Stomach smooth muscle (tissue), 2 donors: ENCODE measurements at regions not wholly inside any gene's neighbourhood (a gene's known extent, or its start where the extent isn't known, plus 50 kb on each side); places are given as distances from the start of the nearest gene placed in this dataset.
"Not testable (repeated sequence)": the region's sequence is repeated elsewhere in the genome, so short reads cannot be mapped to it uniquely, and the experiment has no call there.

Source experiments
- H3K27ac ChIP-seq: one replicate; pipeline ENCODE4 v1.7.0; 2013; ENCODE audit warnings: mild to moderate bottlenecking, low read length, inconsistent platforms
- H3K27me3 ChIP-seq, 2 donors: one replicate each; pipeline ENCODE4 v1.7.0; 2013; ENCODE audit warnings: low read length in 2 of 2; ENCODE audit not compliant: insufficient read depth in 2 of 2, control insufficient read depth in 1 of 2
- H3K36me3 ChIP-seq, 2 donors: one replicate each; pipeline ENCODE4 v1.7.0; 2013; ENCODE audit warnings: low read length in 2 of 2; ENCODE audit not compliant: control insufficient read depth in 2 of 2, insufficient read depth in 2 of 2
- H3K4me1 ChIP-seq: one replicate; pipeline ENCODE4 v1.7.0; 2013; ENCODE audit warnings: low read length; ENCODE audit not compliant: control insufficient read depth, insufficient read depth
- H3K4me3 ChIP-seq, 2 donors: one replicate each; pipeline ENCODE4 v1.7.0; 2013; ENCODE audit warnings: low read length in 2 of 2
- H3K9ac ChIP-seq, 2 donors: one replicate each; pipeline ENCODE4 v1.7.0; 2013; ENCODE audit warnings: low read length in 2 of 2, mild to moderate bottlenecking in 1 of 2
- H3K9me3 ChIP-seq, 2 donors: one replicate each; pipeline ENCODE4 v1.7.0; 2013; ENCODE audit warnings: low read length in 2 of 2; ENCODE audit not compliant: control insufficient read depth in 2 of 2
- donor health status: healthy.
- donor health status: Pancreatic carcinoma.

DNA sequence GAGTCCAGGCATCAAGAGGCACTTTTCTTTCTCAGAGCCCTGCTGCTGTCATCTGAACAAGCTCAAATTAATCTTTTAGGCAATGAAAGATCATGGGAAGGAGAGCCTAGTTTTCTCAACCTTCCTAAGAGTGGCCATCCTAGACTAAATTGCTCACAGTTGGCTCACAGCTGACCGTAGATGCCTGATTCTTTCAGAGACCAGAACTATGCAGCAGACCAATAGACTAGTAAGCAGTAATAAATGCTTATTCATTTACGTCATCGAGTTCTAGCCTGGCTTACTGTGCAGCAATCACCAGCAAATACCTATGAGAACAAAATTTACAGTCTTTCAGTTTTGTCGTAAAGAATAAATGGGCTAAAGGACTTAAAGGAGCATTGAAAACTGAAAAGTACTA is 602.9 kb upstream of the GHITM start:
- Histone ChIP-seq H3K27me3 (no peaks in the 10 kb centered on the region), H3K9me3 (no peaks in the 10 kb centered on the region), H3K36me3 (no peaks in the 10 kb centered on the region), H3K4me1 (no peaks in the 10 kb centered on the region), H3K4me3 (no peak overlapping the region), H3K9ac (no peak overlapping the region), H3K27ac (no peak overlapping the region)

DNA sequence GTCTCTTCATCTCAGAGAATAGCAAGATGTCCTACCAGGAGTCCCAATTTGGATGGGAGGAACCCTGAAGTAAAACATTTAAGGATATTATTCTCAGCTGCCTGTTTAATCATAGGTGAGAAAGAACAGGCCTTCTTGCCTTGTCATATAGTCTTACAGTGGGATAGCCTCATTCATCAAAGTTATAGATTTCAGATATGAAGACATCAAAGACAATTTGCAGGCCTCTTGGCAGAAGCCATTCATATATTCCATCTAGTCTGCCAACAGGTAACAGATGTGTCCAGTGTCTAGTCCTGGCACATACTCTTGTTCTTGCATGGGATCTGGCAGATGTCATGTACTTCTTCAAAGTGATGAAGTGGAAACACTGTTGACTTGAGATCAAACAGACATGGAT is 601.3 kb upstream of the GHITM start:
- no peaks in the 10 kb centered on the region for H3K4me1 ChIP-seq
- no peak overlapping the region for H3K9ac ChIP-seq
- H3K27me3 ChIP-seq = no peaks in the 10 kb centered on the region
- H3K27ac ChIP-seq = no peak overlapping the region
- no peaks in the 10 kb centered on the region for H3K9me3 ChIP-seq
- no peaks in the 10 kb centered on the region for H3K36me3 ChIP-seq
- H3K4me3 ChIP-seq = no peak overlapping the region

DNA sequence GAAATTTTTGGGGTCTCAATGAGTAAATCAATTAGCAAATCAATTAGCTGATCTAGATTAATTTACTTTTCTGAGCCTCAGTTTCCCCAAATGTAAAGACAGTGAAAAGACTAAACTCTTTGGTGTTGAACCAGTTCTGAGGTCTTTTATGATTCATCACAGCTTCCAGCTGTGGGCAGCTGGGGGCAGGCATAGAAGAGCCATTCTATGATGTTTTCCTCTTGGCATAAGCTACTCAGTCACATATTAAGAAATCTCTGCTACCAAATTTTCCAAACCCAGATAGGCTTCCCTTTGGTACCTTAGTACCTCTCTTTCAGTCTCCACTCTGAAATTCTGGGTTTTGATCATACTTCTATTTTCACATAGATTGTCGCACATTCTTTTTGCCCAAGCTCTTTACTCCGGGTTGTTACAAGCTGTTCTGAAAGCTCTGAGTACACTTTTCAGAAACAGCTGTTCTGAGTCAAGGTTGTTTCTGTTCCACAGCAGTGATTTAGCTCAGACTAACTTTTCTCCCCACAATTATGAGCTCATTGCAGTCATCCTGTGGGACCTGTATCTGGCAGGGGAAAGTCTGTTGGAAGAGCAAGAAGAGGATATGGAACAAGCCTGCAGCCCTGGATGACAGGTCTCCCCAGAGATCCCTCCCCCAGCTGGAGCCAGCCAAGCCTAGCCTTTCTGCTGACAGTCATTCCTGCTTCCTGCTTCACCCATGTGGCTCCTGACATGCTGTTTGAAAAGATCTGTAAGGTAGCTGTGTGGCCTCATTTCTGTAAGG is 599.6 kb upstream of the GHITM start:
- no peak overlapping the region for H3K4me3 ChIP-seq
- H3K4me1 ChIP-seq = no peaks in the 10 kb centered on the region
- H3K9me3 ChIP-seq = no peaks in the 10 kb centered on the region
- H3K27me3 ChIP-seq = no peaks in the 10 kb centered on the region
- peak overlapping the region; percentile 1 for H3K27ac ChIP-seq
- no peaks in the 10 kb centered on the region for H3K36me3 ChIP-seq
- no peak overlapping the region for H3K9ac ChIP-seq

DNA sequence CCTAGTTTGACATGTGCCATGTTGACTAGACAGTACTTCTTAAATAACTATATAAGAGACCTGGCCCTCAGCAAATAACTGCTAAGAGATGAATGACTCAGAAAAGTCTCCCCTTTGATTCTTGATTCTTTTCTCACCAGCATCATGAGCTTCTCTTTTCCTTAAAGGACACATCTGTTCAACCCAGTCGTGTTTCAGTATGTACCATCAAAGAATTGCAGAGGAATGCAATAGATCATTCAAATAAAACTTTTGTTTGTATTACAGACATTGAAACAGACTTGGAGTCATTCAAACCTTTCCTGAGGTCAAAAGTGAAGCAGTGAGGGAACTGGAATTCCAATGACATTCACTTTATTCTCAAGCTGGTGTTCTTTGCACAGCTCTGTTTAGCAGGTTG is 598.3 kb upstream of the GHITM start:
- no peak overlapping the region for H3K27ac ChIP-seq
- no peak overlapping the region for H3K9ac ChIP-seq
- H3K4me3 ChIP-seq = no peak overlapping the region
- no peaks in the 10 kb centered on the region for H3K4me1 ChIP-seq
- H3K36me3 ChIP-seq = no peaks in the 10 kb centered on the region
- H3K9me3 ChIP-seq = no peaks in the 10 kb centered on the region
- no peaks in the 10 kb centered on the region for H3K27me3 ChIP-seq

DNA sequence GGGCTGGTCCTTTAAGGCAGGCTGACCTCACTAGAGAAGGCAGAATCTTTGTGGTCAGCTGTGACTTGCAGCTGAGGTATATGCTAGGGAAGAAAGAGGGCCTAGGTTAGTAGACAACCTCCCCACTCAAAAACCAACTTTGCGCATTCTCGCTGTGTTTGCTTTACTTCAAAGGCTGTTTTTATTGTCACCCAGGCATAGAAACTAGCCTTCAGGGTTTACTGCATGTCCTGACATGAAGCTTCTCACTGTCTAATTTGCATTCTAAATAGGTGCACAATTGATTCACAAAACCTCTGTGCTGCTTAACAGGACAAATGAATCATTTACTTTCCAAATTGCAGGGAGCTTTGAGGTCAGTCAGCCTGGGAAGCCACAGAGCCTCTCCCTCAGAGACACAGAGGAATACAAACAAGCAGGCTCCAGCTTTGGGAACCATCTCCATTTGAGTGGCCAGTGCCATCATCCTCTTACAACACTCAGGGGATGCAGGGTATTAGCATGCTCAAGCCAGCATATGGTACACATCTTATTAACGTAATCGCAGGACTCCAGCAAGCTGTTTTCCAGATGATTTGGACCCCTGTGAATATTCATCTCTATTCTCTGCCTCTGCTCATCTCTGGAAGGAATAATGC is 596.4 kb upstream of the GHITM start:
- Histone ChIP-seq H3K36me3 (no peaks in the 10 kb centered on the region), H3K9me3 (no peaks in the 10 kb centered on the region), H3K27ac (no peak overlapping the region), H3K9ac (no peak overlapping the region), H3K27me3 (no peaks in the 10 kb centered on the region), H3K4me3 (no peak overlapping the region), H3K4me1 (no peaks in the 10 kb centered on the region)

DNA sequence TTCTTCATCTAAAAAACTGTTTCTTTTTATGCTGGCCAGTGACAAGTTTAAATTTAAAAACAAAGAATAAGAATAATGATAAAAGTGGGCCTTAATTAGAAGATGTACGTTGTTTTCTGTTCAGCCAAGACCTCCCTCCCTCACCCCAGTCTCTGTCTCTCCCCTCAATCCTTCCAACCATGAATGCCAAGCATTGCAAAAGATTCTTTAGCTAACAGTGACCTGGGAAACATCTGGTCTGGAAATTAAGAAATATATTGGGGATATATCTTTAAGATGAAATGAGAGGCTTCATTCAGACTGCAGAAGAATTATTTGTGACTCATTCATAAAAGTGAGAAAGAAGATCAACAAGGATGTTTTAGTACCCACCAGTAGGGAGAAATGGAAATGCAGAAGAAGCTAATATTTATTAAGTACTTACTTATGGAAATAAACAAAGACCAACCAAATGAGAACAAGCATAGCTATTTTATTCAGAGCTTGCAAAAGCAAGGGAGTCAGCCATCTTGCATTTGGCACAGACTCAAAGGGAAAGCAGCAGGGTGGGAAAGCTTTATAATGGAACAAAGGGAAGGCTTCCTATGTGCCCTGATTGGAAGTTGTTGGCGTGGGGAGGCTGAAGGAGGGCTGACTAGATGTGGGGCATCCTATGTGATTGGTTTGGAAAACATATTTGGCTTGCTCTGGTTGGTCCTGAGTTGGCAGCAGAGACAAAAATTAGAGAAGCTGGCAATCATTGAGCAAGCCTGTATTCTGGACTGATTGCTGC is 595.4 kb upstream of the GHITM start:
- no peaks in the 10 kb centered on the region for H3K4me1 ChIP-seq
- H3K9ac ChIP-seq = no peak overlapping the region
- no peak overlapping the region for H3K4me3 ChIP-seq
- no peaks in the 10 kb centered on the region for H3K9me3 ChIP-seq
- H3K36me3 ChIP-seq = no peaks in the 10 kb centered on the region
- no peaks in the 10 kb centered on the region for H3K27me3 ChIP-seq
- H3K27ac ChIP-seq = no peak overlapping the region

DNA sequence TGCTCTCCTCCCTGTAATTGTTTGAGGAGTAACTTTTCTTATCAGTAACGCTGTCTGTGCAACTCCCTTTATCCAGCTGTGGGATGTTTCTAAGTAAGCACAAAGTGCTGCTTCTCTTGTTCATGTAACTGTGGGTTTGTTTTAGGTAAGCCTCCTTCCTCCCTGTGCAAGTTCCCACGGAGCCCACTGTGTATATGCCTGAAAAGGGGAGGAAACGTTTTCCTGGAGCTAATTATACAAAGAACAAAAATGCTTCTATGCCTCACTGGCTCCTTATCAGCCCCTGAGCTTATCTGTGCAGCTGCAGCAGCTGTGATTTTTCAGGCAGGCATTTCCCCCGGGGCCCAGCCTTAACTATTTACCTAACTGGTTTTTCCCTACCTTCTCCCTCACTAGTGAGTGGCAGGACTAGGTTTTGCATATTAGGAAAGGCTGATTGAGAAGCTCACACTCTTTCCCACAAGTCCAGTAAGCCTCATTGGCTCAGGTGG is 593.4 kb upstream of the GHITM start:
- Histone ChIP-seq H3K36me3 (no peaks in the 10 kb centered on the region), H3K9ac (no peak overlapping the region), H3K27me3 (no peaks in the 10 kb centered on the region), H3K9me3 (no peaks in the 10 kb centered on the region), H3K27ac (no peak overlapping the region), H3K4me1 (no peaks in the 10 kb centered on the region), H3K4me3 (no peak overlapping the region)

DNA sequence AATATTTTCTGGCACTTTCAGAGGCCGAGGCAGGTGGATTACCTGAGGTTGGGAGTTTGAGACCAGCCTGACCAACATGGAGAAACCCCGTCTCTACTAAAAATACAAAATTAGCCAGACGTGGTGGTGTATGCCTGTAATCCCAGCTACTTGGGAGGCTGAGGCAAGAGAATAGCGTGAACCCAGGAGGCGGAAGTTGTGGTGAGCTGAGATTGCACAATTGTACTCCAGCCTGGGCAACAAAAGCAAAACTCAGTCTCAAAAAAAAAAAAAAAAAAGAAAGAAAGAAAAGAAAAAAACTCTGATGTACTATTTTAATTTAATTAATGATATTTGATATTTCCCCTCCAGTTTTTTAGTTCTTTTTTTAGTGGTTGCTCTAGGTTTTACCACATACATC is 588.1 kb upstream of the GHITM start:
- not testable (repeated sequence) for H3K4me3 ChIP-seq, H3K9ac ChIP-seq, H3K27me3 ChIP-seq, H3K36me3 ChIP-seq, H3K9me3 ChIP-seq, H3K27ac ChIP-seq, H3K4me1 ChIP-seq

DNA sequence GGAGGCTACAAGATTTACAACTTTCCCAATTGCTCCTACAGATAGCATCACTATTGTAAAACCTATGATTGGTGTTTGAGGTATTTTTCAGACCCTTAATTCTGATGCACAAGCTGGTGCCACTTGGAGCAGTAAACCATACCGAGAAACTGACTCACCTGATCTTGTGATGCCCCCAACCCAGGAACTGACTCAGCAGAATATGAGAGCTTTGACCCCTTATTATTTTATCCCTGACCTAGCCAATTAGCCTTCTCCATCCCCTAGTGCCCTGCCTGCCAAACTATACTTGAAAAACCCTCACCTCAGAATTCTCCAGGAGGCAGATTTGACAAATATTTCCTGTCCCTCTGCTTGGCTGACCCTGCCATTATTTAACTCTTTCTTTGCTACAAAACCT is 585.9 kb upstream of the GHITM start:
- Histone ChIP-seq H3K27me3 (no peaks in the 10 kb centered on the region), H3K4me3 (no peak overlapping the region), H3K9ac (no peak overlapping the region), H3K4me1 (no peaks in the 10 kb centered on the region), H3K27ac (no peak overlapping the region), H3K36me3 (no peaks in the 10 kb centered on the region), H3K9me3 (no peaks in the 10 kb centered on the region)

DNA sequence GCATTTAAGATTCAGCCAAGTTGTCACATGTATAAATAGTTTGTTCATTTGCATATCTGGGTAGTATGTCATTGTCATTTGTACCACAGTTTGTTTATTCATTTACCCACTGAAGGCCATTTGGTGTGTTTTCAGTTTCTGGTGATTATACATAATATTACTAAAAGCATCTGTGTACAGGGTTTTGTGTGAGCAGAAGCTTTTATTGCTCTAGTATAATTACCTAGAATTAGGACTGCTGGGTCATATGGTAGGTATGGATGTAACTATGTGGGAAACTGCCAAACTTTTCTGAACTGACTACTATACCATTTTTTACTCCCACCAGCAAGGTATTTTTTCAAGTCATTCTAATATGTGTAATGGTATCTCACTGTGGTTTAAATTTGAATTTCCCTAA is 584.0 kb upstream of the GHITM start:
- H3K9ac ChIP-seq = no peak overlapping the region
- no peaks in the 10 kb centered on the region for H3K27me3 ChIP-seq
- H3K4me3 ChIP-seq = no peak overlapping the region
- no peaks in the 10 kb centered on the region for H3K9me3 ChIP-seq
- H3K27ac ChIP-seq = no peak overlapping the region
- no peaks in the 10 kb centered on the region for H3K4me1 ChIP-seq
- no peaks in the 10 kb centered on the region for H3K36me3 ChIP-seq
